Body of pancreas (tissue), 4 donors: ENCODE measurements at regions not wholly inside any gene's neighbourhood (a gene's known extent, or its start where the extent isn't known, plus 50 kb on each side); places are given as distances from the start of the nearest gene placed in this dataset.

ENCODE experiments used
- ATAC-seq: fragments of 150-250 bp; one replicate; pipeline ENCODE4 v1.9.1; 2016
- DNase-seq, 4 donors: peaks; one replicate each; pipeline ENCODE4 v3.0.0-alpha.2; 2019
- H3K27ac ChIP-seq, 4 donors: fragments of 200-600 bp; sonication (generic); 1 replicate in 3 of 4; 2 replicates in 1 of 4; pipeline versions ENCODE4 v1.5.1 to v1.6.1; 2016 to 2019; ENCODE audit warnings: mild to moderate bottlenecking in 1 of 4, mixed read lengths in 1 of 4, moderate library complexity in 1 of 4
- H3K27me3 ChIP-seq, 2 donors: fragments of 200-600 bp; sonication (generic); one replicate each; pipeline ENCODE4 v1.6.0; 2016; ENCODE audit warnings: mild to moderate bottlenecking in 1 of 2
- H3K36me3 ChIP-seq, 2 donors: fragments of 200-600 bp; sonication (generic); replicated peaks in 1 of 2; 2 replicates each; pipeline ENCODE4 v1.5.1; 2016; ENCODE audit warnings: low read depth in 2 of 2; ENCODE audit not compliant: insufficient read depth in 1 of 2
- H3K4me1 ChIP-seq: fragments of 200-600 bp; sonication (generic); one replicate; pipeline ENCODE4 v1.6.0; 2016
- H3K4me3 ChIP-seq, 2 donors: fragments of 200-600 bp; sonication (generic); 1 replicate in 1 of 2; 2 replicates in 1 of 2; pipeline ENCODE4 v1.5.1; 2016 to 2019
- H3K9me3 ChIP-seq, 3 donors: fragments of 200-600 bp; sonication (generic); 1 replicate in 2 of 3; 2 replicates in 1 of 3; pipeline ENCODE4 v1.5.1; 2016
- CTCF ChIP-seq, 7 experiments: fragments of 450-650 bp in 4 of 7; fragments of 200-600 bp in 3 of 7; sonication (generic) in 3 of 7; IDR thresholded peaks; one replicate each; pipeline ENCODE4 v1.5.1; 2016 to 2019; ENCODE audit warnings: antibody characterized with exemption in 7 of 7
- POLR2A ChIP-seq, 3 donors: fragments of 450-650 bp; IDR thresholded peaks; one replicate each; pipeline ENCODE4 v1.6.1; 2016; ENCODE audit warnings: antibody characterized with exemption in 3 of 3, mild to moderate bottlenecking in 2 of 3
- WGBS, 2 donors: methylation state at CpG; one replicate each; pipeline ENCODE4 v1.1.5; 2017; 5-methylcytosine and 5-hydroxymethylcytosine counted together
- intact Hi-C: fragments of 100-400 bp; cut with DNase I; formaldehyde crosslinking; loops from one replicate; pipeline ENCODE4 v1.15.1; 2023

DNA sequence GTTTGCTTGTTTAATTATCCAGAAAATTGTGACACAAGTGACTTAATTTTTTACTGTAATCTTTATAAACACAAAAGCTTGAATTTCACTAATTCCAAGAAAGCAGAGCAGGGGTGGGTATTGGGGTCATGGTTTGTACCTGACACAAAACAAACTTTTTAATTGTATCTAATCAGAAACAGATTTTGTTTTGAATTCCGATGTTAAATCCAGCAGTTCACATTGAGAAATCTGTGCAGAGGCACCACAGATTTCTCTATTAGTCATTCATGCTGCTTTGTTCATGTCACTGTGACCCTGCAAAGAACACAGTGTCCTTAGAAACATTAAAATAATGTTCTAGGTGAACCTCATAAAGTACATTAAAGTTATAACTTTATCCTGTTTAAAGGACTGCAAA is 443.4 kb downstream of the NYAP2 start:
- intact Hi-C loops, result no loop called here
- H3K4me3 ChIP-seq, result no peak overlapping the region
- no peak for TF ChIP-seq CTCF (IDR thresholded peaks at IDR 0.05)
- no peak for TF ChIP-seq POLR2A (IDR thresholded peaks at IDR 0.05)
- H3K4me1 ChIP-seq, result no peaks in the 10 kb centered on the region
- no peak for ATAC-seq
- WGBS, 2 donors, result 6 to 42% methylated on average over 1 of the region's 1 CpG
- no peaks in the 10 kb centered on the region for H3K36me3 ChIP-seq
- no peak overlapping the region for H3K27ac ChIP-seq
- DNase-seq, result no peak
- no peaks in the 10 kb centered on the region for H3K9me3 ChIP-seq
- H3K27me3 ChIP-seq, result no peaks in the 10 kb centered on the region

- no peak for ATAC-seq
Observed at GRCh38 chr2:225841314-225841713, 441.8 kb downstream of the NYAP2 start.

DNA sequence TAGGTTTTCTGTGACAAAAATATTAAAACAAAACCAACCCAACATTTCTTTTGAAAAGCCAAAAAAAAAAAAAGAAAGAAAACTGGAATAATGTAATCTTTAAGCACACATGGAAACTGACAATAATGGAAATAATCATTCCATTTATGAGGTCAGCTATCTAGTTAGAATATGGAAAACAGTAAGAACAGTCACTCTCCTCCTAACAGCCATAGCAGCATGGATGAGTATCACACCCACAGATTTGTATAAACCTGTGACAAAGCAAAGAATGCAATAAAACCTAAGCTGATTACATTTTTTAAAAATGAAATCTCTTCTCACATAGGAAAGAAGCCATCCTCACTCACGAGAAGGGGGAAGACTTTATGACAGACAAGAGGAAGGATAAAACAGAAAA is 437.8 kb downstream of the NYAP2 start:
- no peak overlapping the region for H3K27ac ChIP-seq
- WGBS, 2 donors, result 37 to 50% methylated on average over 1 of the region's 1 CpG
- H3K4me3 ChIP-seq, result no peak overlapping the region
- no peaks in the 10 kb centered on the region for H3K4me1 ChIP-seq
- no peak for TF ChIP-seq POLR2A (IDR thresholded peaks at IDR 0.05)
- TF ChIP-seq CTCF (IDR thresholded peaks at IDR 0.05), result no peak
- intact Hi-C loops, result no loop called here
- H3K27me3 ChIP-seq, result no peaks in the 10 kb centered on the region
- H3K36me3 ChIP-seq, result no peaks in the 10 kb centered on the region
- DNase-seq, result no peak
- ATAC-seq, result no peak
- H3K9me3 ChIP-seq, result no peaks in the 10 kb centered on the region

More at GRCh38 chr2:225841314-225841713, 441.8 kb downstream of the NYAP2 start:
- Histone ChIP-seq H3K9me3 (no peaks in the 10 kb centered on the region), H3K27ac (no peak overlapping the region), H3K27me3 (no peaks in the 10 kb centered on the region), H3K4me3 (no peak overlapping the region), H3K4me1 (no peaks in the 10 kb centered on the region), H3K36me3 (no peaks in the 10 kb centered on the region)
- intact Hi-C loops, result no loop called here
- TF ChIP-seq POLR2A (IDR thresholded peaks at IDR 0.05), result no peak
- TF ChIP-seq CTCF (IDR thresholded peaks at IDR 0.05), result no peak
- 62 to 76% methylated on average over 1 of the region's 1 CpG for WGBS, 2 donors
- no peak for DNase-seq

DNA sequence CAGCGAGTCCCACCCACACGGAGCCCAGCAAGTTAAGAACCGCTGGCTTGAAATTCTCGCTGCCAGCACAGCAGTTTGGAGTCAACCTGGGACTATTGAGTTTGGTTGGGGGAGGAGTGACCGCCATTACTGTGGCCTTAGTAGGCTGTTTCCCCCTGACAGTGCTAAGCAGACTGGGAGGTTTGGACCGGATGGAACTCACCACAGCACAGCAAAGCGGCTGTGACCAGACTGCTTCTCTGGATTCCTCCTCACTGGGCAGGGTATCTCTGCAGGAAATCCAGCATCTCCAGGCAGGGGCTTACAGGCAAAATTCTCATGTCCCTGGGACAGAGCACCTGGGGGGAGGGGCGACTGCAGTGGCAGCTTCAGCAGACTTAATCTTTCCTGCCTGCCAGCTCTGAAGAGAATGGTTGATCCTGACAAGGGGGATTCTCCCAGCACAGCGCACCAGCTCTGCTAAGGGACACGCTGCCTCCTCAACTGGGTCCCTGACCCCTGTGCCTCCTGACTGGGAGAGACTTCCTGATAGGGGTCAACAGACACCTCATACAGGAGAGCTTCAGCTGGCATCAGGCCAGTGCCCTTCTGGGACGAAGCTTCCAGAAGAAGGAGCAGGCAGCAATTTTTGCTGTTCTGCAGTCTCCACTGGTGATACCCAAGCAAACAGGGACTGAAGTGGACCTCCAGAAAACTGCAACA is 425.4 kb downstream of the NYAP2 start:
- intact Hi-C loops, result no loop called here
- no peaks in the 10 kb centered on the region for H3K4me1 ChIP-seq
- no peak overlapping the region for H3K4me3 ChIP-seq
- no peaks in the 10 kb centered on the region for H3K9me3 ChIP-seq
- H3K36me3 ChIP-seq, result no peaks in the 10 kb centered on the region
- 76 to 80% methylated on average over 3 to 11 of the region's 11 CpGs for WGBS, 2 donors
- no peak overlapping the region for H3K27ac ChIP-seq
- no peaks in the 10 kb centered on the region for H3K27me3 ChIP-seq
- no peak for ATAC-seq
- peak in 1 of 4 donors; percentile 7 for DNase-seq
- no peak for TF ChIP-seq CTCF (IDR thresholded peaks at IDR 0.05)

- no peak overlapping the region for H3K4me3 ChIP-seq
- TF ChIP-seq CTCF (IDR thresholded peaks at IDR 0.05), result no peak
- TF ChIP-seq POLR2A (IDR thresholded peaks at IDR 0.05), result no peak
- no peaks in the 10 kb centered on the region for H3K9me3 ChIP-seq
- H3K27me3 ChIP-seq, result no peaks in the 10 kb centered on the region
- ATAC-seq (no peak), DNase-seq (no peak)
- intact Hi-C loops, result no loop called here
- WGBS, 2 donors, result 68 to 76% methylated on average over 2 of the region's 2 CpGs
- H3K36me3 ChIP-seq, result no peaks in the 10 kb centered on the region
- H3K4me1 ChIP-seq, result no peaks in the 10 kb centered on the region
- no peak overlapping the region for H3K27ac ChIP-seq
Observed at GRCh38 chr2:225821351-225821750, 421.8 kb downstream of the NYAP2 start.
